HG03025 (cell line): ENCODE measurements at regions not wholly inside any gene's neighbourhood (a gene's known extent, or its start where the extent isn't known, plus 50 kb on each side); places are given as distances from the start of the nearest gene placed in this dataset.

Experiments used
- ATAC-seq: cut with Tn5 transposase; IDR thresholded peaks from one replicate; pipeline ENCODE4 v1.9.1; 2021; ENCODE audit warnings: mild to moderate bottlenecking, moderate library complexity; ENCODE audit not compliant: unreplicated experiment, low FRiP score

- no peak for ATAC-seq
Measured at GRCh38 chr6:118761645-118762044, 110.3 kb upstream of the CEP85L start.

GRCh38 chr6:118758946-118759345 is 107.6 kb upstream of the CEP85L start:
- no peak for ATAC-seq

GRCh38 chr6:118755941-118756646 is 104.7 kb upstream of the CEP85L start:
- no peak for ATAC-seq

GRCh38 chr6:118752803-118753202 is 101.4 kb upstream of the CEP85L start:
- ATAC-seq, result no peak

GRCh38 chr6:118751072-118751471 is 99.7 kb upstream of the CEP85L start:
- ATAC-seq, result no peak

- ATAC-seq, result no peak
Measured at GRCh38 chr6:118750143-118750542, 98.8 kb upstream of the CEP85L start.

GRCh38 chr6:118748311-118749062 is 97.1 kb upstream of the CEP85L start:
- no peak for ATAC-seq

- no peak for ATAC-seq
Measured at GRCh38 chr6:118746825-118747174, 95.4 kb upstream of the CEP85L start.

- no peak for ATAC-seq
Measured at GRCh38 chr6:118746145-118746824, 94.9 kb upstream of the CEP85L start.

GRCh38 chr6:118745156-118745555 is 93.8 kb upstream of the CEP85L start:
- ATAC-seq, result no peak

- no peak for ATAC-seq
Measured at GRCh38 chr6:118744261-118744941, 93.0 kb upstream of the CEP85L start.

GRCh38 chr6:118743746-118744145 is 92.4 kb upstream of the CEP85L start:
- no peak for ATAC-seq

- ATAC-seq, result no peak
Measured at GRCh38 chr6:118740372-118740771, 89.0 kb upstream of the CEP85L start.

GRCh38 chr6:118739696-118740353 is 88.4 kb upstream of the CEP85L start:
- ATAC-seq, result no peak

- ATAC-seq, result no peak
Measured at GRCh38 chr6:118736440-118736839, 85.0 kb upstream of the CEP85L start.

GRCh38 chr6:118735320-118735719 is 83.9 kb upstream of the CEP85L start:
- no peak for ATAC-seq

GRCh38 chr6:118725944-118726343 is 74.6 kb upstream of the CEP85L start:
- ATAC-seq, result no peak

- peak; percentile 77 for ATAC-seq
Measured at GRCh38 chr6:118724211-118724610, 72.8 kb upstream of the CEP85L start.

GRCh38 chr6:118722829-118723813 is 71.7 kb upstream of the CEP85L start:
- ATAC-seq, result no peak
